ENCODE measurements at regions not wholly inside any gene's neighbourhood (a gene's known extent, or its start where the extent isn't known, plus 50 kb on each side); places are given as distances from the start of the nearest gene placed in this dataset.

DNA sequence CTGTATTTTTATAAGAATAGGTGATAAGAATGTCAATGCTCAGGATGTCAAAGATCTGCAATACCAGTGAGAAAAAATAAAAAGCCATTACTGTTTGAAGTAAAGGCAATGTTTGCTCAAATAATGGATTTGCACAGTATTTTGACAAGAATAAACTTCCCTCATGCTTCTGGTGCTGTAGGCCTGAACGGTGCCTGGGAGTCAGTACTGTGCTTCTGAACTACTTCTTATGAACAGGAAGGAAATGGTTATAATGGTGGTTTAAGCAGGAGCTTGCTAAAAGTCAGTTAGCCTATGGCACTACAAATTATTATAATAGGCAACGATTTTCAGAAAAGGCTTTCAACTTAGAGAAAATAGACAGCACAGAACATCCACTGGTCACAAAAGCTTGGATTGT, 548.3 kb upstream of the CDH18 start:
- no peaks in the 10 kb centered on the region for H3K27me3 ChIP-seq
- H3K27ac ChIP-seq = no peak overlapping the region
- 72% methylated on average over 2 of the region's 2 CpGs for WGBS
- DNase-seq (ENCODE audit: low spot score in 2 of 2) = no peak
- no peak for TF ChIP-seq POLR2AphosphoS5 (IDR thresholded peaks at IDR 0.05)
- no peak for TF ChIP-seq EP300 (IDR thresholded peaks at IDR 0.05)
- TF ChIP-seq POLR2A (IDR thresholded peaks at IDR 0.05) = no peak
- TF ChIP-seq, protein P1, sequence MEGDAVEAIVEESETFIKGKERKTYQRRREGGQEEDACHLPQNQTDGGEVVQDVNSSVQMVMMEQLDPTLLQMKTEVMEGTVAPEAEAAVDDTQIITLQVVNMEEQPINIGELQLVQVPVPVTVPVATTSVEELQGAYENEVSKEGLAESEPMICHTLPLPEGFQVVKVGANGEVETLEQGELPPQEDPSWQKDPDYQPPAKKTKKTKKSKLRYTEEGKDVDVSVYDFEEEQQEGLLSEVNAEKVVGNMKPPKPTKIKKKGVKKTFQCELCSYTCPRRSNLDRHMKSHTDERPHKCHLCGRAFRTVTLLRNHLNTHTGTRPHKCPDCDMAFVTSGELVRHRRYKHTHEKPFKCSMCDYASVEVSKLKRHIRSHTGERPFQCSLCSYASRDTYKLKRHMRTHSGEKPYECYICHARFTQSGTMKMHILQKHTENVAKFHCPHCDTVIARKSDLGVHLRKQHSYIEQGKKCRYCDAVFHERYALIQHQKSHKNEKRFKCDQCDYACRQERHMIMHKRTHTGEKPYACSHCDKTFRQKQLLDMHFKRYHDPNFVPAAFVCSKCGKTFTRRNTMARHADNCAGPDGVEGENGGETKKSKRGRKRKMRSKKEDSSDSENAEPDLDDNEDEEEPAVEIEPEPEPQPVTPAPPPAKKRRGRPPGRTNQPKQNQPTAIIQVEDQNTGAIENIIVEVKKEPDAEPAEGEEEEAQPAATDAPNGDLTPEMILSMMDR (IDR thresholded peaks at IDR 0.05) = no peak
- H3K9me3 ChIP-seq = peaks cover 3% of the 10 kb centered on the region
- H3K4me1 ChIP-seq = no peaks in the 10 kb centered on the region
- H3K4me3 ChIP-seq = no peak overlapping the region
- no peaks in the 10 kb centered on the region for H3K36me3 ChIP-seq

DNA sequence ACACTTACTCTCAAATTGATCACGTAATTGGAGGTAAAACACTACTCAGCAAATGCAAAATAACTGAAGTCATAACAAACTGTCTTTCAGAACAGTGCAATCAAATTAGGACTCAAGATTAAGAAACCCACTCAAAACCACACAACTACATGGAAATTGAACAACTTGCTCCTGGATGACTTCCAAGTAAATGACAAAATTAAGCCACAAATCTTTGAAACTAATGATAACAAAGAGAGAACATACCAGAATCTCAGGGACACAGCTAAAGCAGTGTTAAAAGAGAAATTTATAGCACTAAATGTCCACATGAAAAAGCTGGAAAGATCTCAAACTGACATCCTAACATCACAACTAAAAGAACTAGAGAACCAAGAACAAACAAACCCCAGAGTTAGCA, 540.5 kb upstream of the CDH18 start:
- no peaks in the 10 kb centered on the region for H3K9me3 ChIP-seq
- no peak for DNase-seq (ENCODE audit: low spot score in 2 of 2)
- no peak overlapping the region for H3K4me3 ChIP-seq
- 79% methylated on average over 1 of the region's 1 CpG for WGBS
- TF ChIP-seq EP300 (IDR thresholded peaks at IDR 0.05) (no peak), POLR2AphosphoS5 (IDR thresholded peaks at IDR 0.05) (no peak), POLR2A (IDR thresholded peaks at IDR 0.05) (no peak)
- TF ChIP-seq, protein P1 (IDR thresholded peaks at IDR 0.05) = no peak
- H3K27ac ChIP-seq = no peak overlapping the region
- no peaks in the 10 kb centered on the region for H3K27me3 ChIP-seq
- no peaks in the 10 kb centered on the region for H3K4me1 ChIP-seq
- no peaks in the 10 kb centered on the region for H3K36me3 ChIP-seq

DNA sequence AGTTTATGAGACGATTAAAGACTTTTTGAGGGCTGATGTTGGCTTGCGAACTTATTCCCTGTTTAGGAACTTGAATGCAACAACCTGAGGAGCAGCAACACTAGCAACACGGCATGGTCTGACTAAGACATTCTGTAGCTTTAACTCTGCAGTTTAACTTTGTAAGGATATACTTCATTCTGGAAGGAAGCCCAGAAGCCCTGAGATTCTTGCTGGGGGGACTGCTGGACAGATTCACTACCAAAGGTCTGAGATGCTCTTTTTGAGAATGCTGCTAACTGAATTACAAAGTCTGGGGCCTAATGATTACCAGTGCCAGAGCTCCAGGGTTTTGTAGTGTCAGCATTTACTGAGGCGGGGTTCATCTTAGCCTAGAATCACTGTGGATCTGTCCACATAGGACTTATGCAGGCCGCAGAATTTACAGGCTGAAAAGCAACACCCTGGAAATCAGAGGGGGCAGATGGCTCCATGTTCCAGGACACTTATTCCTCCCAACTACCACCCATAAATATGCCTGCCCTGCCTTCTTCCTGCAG, 537.1 kb upstream of the CDH18 start:
- Histone ChIP-seq H3K9me3 (no peaks in the 10 kb centered on the region), H3K27me3 (no peaks in the 10 kb centered on the region), H3K27ac (no peak overlapping the region), H3K36me3 (no peaks in the 10 kb centered on the region), H3K4me3 (no peak overlapping the region), H3K4me1 (no peaks in the 10 kb centered on the region)
- TF ChIP-seq EP300 (IDR thresholded peaks at IDR 0.05) (no peak), POLR2A (IDR thresholded peaks at IDR 0.05) (no peak), POLR2AphosphoS5 (IDR thresholded peaks at IDR 0.05) (no peak)
- TF ChIP-seq, protein P1 (IDR thresholded peaks at IDR 0.05) = no peak
- no peak for DNase-seq (ENCODE audit: low spot score in 2 of 2)
- 83% methylated on average over 5 of the region's 5 CpGs for WGBS

DNA sequence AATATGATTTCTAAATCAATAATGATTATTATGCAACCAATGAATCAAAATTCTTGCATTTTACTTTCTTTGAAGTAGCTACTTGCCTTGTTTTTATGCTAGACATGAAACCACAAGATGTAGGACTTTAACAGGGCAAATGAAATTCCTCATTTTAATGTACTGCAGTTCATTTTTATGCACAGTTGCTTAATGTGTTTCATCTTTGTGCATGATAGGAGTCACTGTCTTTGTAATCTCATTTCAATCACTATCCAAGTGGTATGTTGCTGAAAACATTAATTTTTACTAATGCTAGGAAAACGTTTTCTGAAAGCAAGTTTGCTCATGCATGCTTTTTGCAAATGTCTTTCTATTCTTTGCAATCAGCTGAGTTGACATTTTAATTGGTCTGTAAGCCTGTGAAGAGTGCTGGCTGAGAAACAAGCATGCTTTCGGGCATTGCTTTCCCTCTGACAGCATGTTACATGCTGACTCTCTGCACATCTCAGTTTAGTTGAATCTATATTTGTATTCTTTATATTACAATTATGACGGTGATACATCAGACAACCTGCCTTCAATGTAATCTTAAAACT, 535.0 kb upstream of the CDH18 start:
- H3K27me3 ChIP-seq = no peaks in the 10 kb centered on the region
- no peaks in the 10 kb centered on the region for H3K9me3 ChIP-seq
- H3K4me1 ChIP-seq = no peaks in the 10 kb centered on the region
- no peaks in the 10 kb centered on the region for H3K36me3 ChIP-seq
- TF ChIP-seq POLR2A (IDR thresholded peaks at IDR 0.05) = no peak
- TF ChIP-seq, protein P1 (IDR thresholded peaks at IDR 0.05) = no peak
- TF ChIP-seq POLR2AphosphoS5 (IDR thresholded peaks at IDR 0.05) = no peak
- TF ChIP-seq EP300 (IDR thresholded peaks at IDR 0.05) = no peak
- H3K27ac ChIP-seq = no peak overlapping the region
- H3K4me3 ChIP-seq = no peak overlapping the region
- WGBS = 26% methylated on average over 3 of the region's 3 CpGs
- no peak for DNase-seq (ENCODE audit: low spot score in 2 of 2)

DNA sequence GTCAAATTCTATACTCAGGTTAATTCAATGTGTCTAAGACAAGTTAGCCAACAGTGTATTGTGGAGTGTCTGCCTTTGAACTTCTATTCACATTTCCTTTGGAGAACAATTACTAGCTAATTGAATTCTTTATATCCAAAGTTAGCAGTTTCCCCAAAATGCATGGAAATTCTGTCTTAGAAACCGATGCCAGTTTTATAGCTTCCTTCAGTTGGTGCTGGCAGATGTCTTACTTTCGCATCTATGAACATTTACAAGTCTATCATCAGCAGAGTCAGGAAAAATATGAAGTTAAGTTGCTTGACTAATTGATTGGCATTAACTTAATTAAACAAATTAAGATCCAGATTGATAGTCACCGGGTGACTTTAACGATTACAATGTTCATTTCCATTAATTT, 527.6 kb upstream of the CDH18 start:
- Histone ChIP-seq H3K4me3 (no peak overlapping the region), H3K36me3 (no peaks in the 10 kb centered on the region), H3K27ac (no peak overlapping the region), H3K9me3 (no peaks in the 10 kb centered on the region), H3K4me1 (no peaks in the 10 kb centered on the region), H3K27me3 (no peaks in the 10 kb centered on the region)
- 86% methylated on average over 4 of the region's 4 CpGs for WGBS
- TF ChIP-seq, protein P1 (IDR thresholded peaks at IDR 0.05) = no peak
- no peak for TF ChIP-seq EP300 (IDR thresholded peaks at IDR 0.05)
- no peak for TF ChIP-seq POLR2AphosphoS5 (IDR thresholded peaks at IDR 0.05)
- no peak for TF ChIP-seq POLR2A (IDR thresholded peaks at IDR 0.05)
- no peak for DNase-seq (ENCODE audit: low spot score in 2 of 2)

All from suprapubic skin (tissue), 4 donors.